Kidney epithelial cell (primary cell): ENCODE measurements at regions not wholly inside any gene's neighbourhood (a gene's known extent, or its start where the extent isn't known, plus 50 kb on each side); places are given as distances from the start of the nearest gene placed in this dataset.

Experiments
- DNase-seq: peaks from one replicate; pipeline ENCODE4 v3.0.0-alpha.2; 2010; ENCODE audit warnings: low read depth
- H3K27me3 ChIP-seq: 2 replicates; pipeline ENCODE4 v1.6.0; 2011; ENCODE audit warnings: low read length; ENCODE audit not compliant: control insufficient read depth, insufficient read depth
- H3K36me3 ChIP-seq: 2 replicates; pipeline ENCODE4 v1.5.1; 2011; ENCODE audit warnings: low read length; ENCODE audit not compliant: control insufficient read depth, insufficient read depth
- H3K4me3 ChIP-seq: 2 replicates; pipeline ENCODE4 v1.5.1; 2011; ENCODE audit warnings: low read depth, mild to moderate bottlenecking, control low read depth, low read length
- CTCF ChIP-seq: IDR thresholded peaks from 2 replicates; pipeline ENCODE4 v1.5.1; 2011; ENCODE audit warnings: mild to moderate bottlenecking, moderate library complexity, low read length, control low read depth, inconsistent platforms; ENCODE audit not compliant: insufficient read depth, poor library complexity, severe bottlenecking

GRCh38 chr6:166860392-166860791, 96.0 kb downstream of the RNASET2 start:
- H3K27me3 ChIP-seq: peaks cover 11% of the 10 kb centered on the region
- TF ChIP-seq CTCF: no peak
- no peak overlapping the region for H3K4me3 ChIP-seq
- no peak for DNase-seq
- H3K36me3 ChIP-seq: no peaks in the 10 kb centered on the region

GRCh38 chr6:166855416-166855815, 100.9 kb downstream of the RNASET2 start:
- no peak for DNase-seq
- H3K36me3 ChIP-seq: no peaks in the 10 kb centered on the region
- H3K4me3 ChIP-seq: no peak overlapping the region
- TF ChIP-seq CTCF: no peak
- no peaks in the 10 kb centered on the region for H3K27me3 ChIP-seq

- TF ChIP-seq CTCF: no peak
- Histone ChIP-seq H3K4me3 (no peak overlapping the region), H3K36me3 (no peaks in the 10 kb centered on the region), H3K27me3 (no peaks in the 10 kb centered on the region)
- DNase-seq: no peak
Measured at GRCh38 chr6:166853371-166854325, 102.7 kb downstream of the RNASET2 start.

- no peaks in the 10 kb centered on the region for H3K36me3 ChIP-seq
- DNase-seq: no peak
- no peak overlapping the region for H3K4me3 ChIP-seq
- H3K27me3 ChIP-seq: no peaks in the 10 kb centered on the region
- no peak for TF ChIP-seq CTCF
Measured at GRCh38 chr6:166852451-166852975, 103.8 kb downstream of the RNASET2 start.

- no peaks in the 10 kb centered on the region for H3K27me3 ChIP-seq
- no peak for TF ChIP-seq CTCF
- no peaks in the 10 kb centered on the region for H3K36me3 ChIP-seq
- H3K4me3 ChIP-seq: no peak overlapping the region
- DNase-seq: no peak
Measured at GRCh38 chr6:166851911-166852310, 104.4 kb downstream of the RNASET2 start.

- Histone ChIP-seq H3K36me3 (no peaks in the 10 kb centered on the region), H3K27me3 (no peaks in the 10 kb centered on the region), H3K4me3 (no peak overlapping the region)
- no peak for DNase-seq
- no peak for TF ChIP-seq CTCF
Measured at GRCh38 chr6:166851426-166851825, 104.9 kb downstream of the RNASET2 start.
